ENCODE measurements at regions not wholly inside any gene's neighbourhood (a gene's known extent, or its start where the extent isn't known, plus 50 kb on each side); places are given as distances from the start of the nearest gene placed in this dataset.
"Not testable (repeated sequence)": the region's sequence is repeated elsewhere in the genome, so short reads cannot be mapped to it uniquely, and the experiment has no call there.

DNA sequence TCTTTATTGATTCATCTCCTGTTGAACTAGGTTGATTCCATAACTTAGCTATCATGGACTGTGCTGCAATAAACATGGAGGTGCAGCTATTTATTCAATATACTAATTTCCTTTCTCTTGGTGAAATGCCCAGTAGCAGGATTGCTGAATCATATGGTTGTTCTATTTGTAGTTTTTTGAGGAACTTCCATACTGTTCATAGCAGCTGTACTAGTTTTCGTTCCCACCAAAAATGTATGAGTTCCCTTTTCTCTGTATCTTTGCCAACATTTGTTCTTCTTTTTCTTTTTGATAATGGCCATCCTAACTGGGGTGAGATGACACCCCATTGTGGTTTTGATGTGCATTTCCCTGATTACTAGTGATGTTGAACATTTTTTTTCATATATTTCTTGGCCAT lies 87.2 kb upstream of the NAV2 start:
- Histone ChIP-seq H3K27ac (ENCODE audit: low read length) (no peak overlapping the region), H3K36me3 (ENCODE audit: insufficient read depth, low read depth, low read length) (no peaks in the 10 kb centered on the region), H3K4me3 (ENCODE audit: low read length) (no peak overlapping the region), H3K9ac (ENCODE audit: low read depth, low read length) (no peak overlapping the region), H3K9me3 (ENCODE audit: insufficient read depth, low read depth, low read length) (peaks cover 12% of the 10 kb centered on the region; the same call in 1 of the 2 replicates), H3K4me1 (ENCODE audit: insufficient read depth, low read length) (no peaks in the 10 kb centered on the region), H3K27me3 (ENCODE audit: insufficient read depth, low read length) (no peaks in the 10 kb centered on the region)

DNA sequence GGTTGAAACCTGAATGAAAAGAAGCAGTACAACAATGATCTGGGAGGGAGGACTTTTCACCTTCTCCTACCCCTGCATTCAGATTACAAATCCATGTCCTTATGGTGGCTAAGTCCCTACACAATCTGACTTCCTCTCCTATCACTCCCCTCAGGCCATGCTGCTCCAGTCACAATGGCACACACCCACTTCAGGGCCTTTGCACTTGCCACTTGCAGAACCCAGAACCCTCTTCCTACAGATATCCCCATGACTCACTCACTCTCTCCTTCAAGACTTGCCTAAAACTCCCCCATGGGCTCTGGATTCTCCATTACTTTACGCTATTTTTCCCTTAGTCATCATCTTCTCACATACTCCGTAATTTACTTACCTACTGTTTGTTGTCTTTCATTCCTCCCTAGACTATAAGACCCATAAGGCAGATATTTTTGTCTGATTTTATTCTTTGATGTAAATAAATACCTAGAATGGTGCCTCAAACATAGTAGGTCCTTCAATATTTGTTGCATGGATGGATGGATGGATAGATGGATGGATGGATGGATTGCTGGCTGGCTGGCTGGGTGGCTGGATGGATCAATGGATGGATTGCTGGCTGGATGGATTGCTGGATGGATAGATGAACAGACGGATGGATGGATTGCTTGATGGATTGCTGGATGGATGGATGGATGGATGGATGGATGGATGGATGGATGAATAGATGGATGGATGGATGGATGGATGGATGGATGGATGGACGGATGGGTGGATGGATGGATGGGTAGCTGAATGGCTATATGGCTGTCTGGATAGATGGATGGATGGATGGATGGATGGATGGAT lies 94.7 kb upstream of the NAV2 start:
- Histone ChIP-seq H3K36me3 (ENCODE audit: insufficient read depth, low read depth, low read length) (no peaks in the 10 kb centered on the region), H3K9me3 (ENCODE audit: insufficient read depth, low read depth, low read length) (peaks cover 8% of the 10 kb centered on the region; the same call in 1 of the 2 replicates), H3K9ac (ENCODE audit: low read depth, low read length) (no peak overlapping the region), H3K4me3 (ENCODE audit: low read length) (no peak overlapping the region), H3K4me1 (ENCODE audit: insufficient read depth, low read length) (no peaks in the 10 kb centered on the region), H3K27ac (ENCODE audit: low read length) (no peak overlapping the region), H3K27me3 (ENCODE audit: insufficient read depth, low read length) (no peaks in the 10 kb centered on the region)

GRCh38 chr11:19615341-19616183 lies 97.1 kb upstream of the NAV2 start:
- Histone ChIP-seq H3K4me3 (ENCODE audit: low read length) (no peak overlapping the region), H3K9me3 (ENCODE audit: insufficient read depth, low read depth, low read length) (peaks cover 15% of the 10 kb centered on the region), H3K4me1 (ENCODE audit: insufficient read depth, low read length) (no peaks in the 10 kb centered on the region), H3K27ac (ENCODE audit: low read length) (no peak overlapping the region), H3K36me3 (ENCODE audit: insufficient read depth, low read depth, low read length) (no peaks in the 10 kb centered on the region), H3K9ac (ENCODE audit: low read depth, low read length) (no peak overlapping the region), H3K27me3 (ENCODE audit: insufficient read depth, low read length) (no peaks in the 10 kb centered on the region)

GRCh38 chr11:19614370-19614940 lies 98.2 kb upstream of the NAV2 start:
- no peaks in the 10 kb centered on the region for H3K4me1 ChIP-seq (ENCODE audit: insufficient read depth, low read length)
- H3K4me3 ChIP-seq (ENCODE audit: low read length) = no peak overlapping the region
- no peak overlapping the region for H3K9ac ChIP-seq (ENCODE audit: low read depth, low read length)
- no peaks in the 10 kb centered on the region; the same call in 1 of the 2 replicates for H3K27me3 ChIP-seq (ENCODE audit: insufficient read depth, low read length)
- no peak overlapping the region for H3K27ac ChIP-seq (ENCODE audit: low read length)
- no peaks in the 10 kb centered on the region for H3K36me3 ChIP-seq (ENCODE audit: insufficient read depth, low read depth, low read length)
- H3K9me3 ChIP-seq (ENCODE audit: insufficient read depth, low read depth, low read length) = peaks cover 15% of the 10 kb centered on the region

GRCh38 chr11:19612025-19612424 lies 100.6 kb upstream of the NAV2 start:
- H3K27ac ChIP-seq (ENCODE audit: low read length); H3K4me1 ChIP-seq (ENCODE audit: insufficient read depth, low read length); H3K27me3 ChIP-seq (ENCODE audit: insufficient read depth, low read length); H3K4me3 ChIP-seq (ENCODE audit: low read length); H3K9ac ChIP-seq (ENCODE audit: low read depth, low read length); H3K36me3 ChIP-seq (ENCODE audit: insufficient read depth, low read depth, low read length): not testable (repeated sequence)
- peaks cover 15% of the 10 kb centered on the region for H3K9me3 ChIP-seq (ENCODE audit: insufficient read depth, low read depth, low read length)

GRCh38 chr11:19607656-19608360 lies 104.8 kb upstream of the NAV2 start:
- H3K27ac ChIP-seq (ENCODE audit: low read length) = no peak overlapping the region
- peaks cover 6% of the 10 kb centered on the region for H3K9me3 ChIP-seq (ENCODE audit: insufficient read depth, low read depth, low read length)
- H3K27me3 ChIP-seq (ENCODE audit: insufficient read depth, low read length) = no peaks in the 10 kb centered on the region; the same call in 1 of the 2 replicates
- H3K4me1 ChIP-seq (ENCODE audit: insufficient read depth, low read length) = no peaks in the 10 kb centered on the region
- no peak overlapping the region for H3K9ac ChIP-seq (ENCODE audit: low read depth, low read length)
- no peaks in the 10 kb centered on the region for H3K36me3 ChIP-seq (ENCODE audit: insufficient read depth, low read depth, low read length)
- no peak overlapping the region for H3K4me3 ChIP-seq (ENCODE audit: low read length)

- no peaks in the 10 kb centered on the region; the same call in 1 of the 2 replicates for H3K27me3 ChIP-seq (ENCODE audit: insufficient read depth, low read length)
- peaks cover 6% of the 10 kb centered on the region for H3K9me3 ChIP-seq (ENCODE audit: insufficient read depth, low read depth, low read length)
- H3K4me1 ChIP-seq (ENCODE audit: insufficient read depth, low read length) = no peaks in the 10 kb centered on the region
- no peaks in the 10 kb centered on the region for H3K36me3 ChIP-seq (ENCODE audit: insufficient read depth, low read depth, low read length)
- no peak overlapping the region for H3K9ac ChIP-seq (ENCODE audit: low read depth, low read length)
- H3K4me3 ChIP-seq (ENCODE audit: low read length) = no peak overlapping the region
- H3K27ac ChIP-seq (ENCODE audit: low read length) = no peak overlapping the region
These were observed 105.6 kb upstream of the NAV2 start for GRCh38 chr11:19606856-19607655.

DNA sequence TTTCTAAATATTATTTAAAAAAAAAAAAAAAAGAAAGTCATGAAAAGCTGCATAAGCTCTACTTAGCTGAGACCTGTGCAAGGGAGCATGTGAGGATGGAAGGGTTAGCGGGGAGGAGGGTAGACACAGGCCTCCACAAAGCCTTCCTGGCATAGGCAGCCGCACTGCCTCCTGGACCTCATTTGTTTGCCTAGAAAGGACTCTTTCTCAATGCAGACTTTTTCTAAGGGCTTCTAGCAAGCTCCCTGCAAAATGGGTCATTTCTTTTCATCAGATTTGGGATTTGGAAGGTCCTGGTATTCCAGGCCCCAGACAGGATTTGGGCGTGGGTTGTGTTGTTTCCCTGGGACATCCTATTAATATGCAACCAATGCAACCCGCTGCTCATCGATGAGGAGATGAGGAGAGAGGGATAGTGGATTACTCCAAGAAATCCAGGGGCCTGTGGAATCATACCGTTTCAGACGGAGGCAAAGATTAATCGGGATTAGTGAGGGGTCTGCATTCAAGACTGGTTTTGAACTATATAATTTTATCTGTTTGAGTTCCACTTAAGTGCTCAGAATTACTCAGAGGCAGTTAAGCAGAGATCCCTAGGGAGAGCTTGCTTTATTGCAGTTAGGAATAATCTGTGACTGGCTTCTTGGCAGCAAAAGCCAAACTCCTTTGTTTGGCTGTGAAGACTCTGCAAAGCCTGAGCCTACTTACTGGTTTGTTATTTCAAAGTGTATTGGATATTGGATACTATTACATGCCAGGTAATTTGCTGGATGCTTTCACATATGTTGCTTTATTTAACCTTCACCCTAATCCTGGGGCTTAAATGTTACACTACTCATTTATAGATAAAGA lies 106.9 kb upstream of the NAV2 start:
- no peak overlapping the region for H3K4me3 ChIP-seq (ENCODE audit: low read length)
- no peak overlapping the region for H3K9ac ChIP-seq (ENCODE audit: low read depth, low read length)
- H3K27me3 ChIP-seq (ENCODE audit: insufficient read depth, low read length) = no peaks in the 10 kb centered on the region; the same call in 1 of the 2 replicates
- no peaks in the 10 kb centered on the region for H3K4me1 ChIP-seq (ENCODE audit: insufficient read depth, low read length)
- H3K9me3 ChIP-seq (ENCODE audit: insufficient read depth, low read depth, low read length) = no peaks in the 10 kb centered on the region
- no peaks in the 10 kb centered on the region for H3K36me3 ChIP-seq (ENCODE audit: insufficient read depth, low read depth, low read length)
- no peak overlapping the region for H3K27ac ChIP-seq (ENCODE audit: low read length)

- H3K27ac ChIP-seq (ENCODE audit: low read length) = no peak overlapping the region
- no peak overlapping the region for H3K9ac ChIP-seq (ENCODE audit: low read depth, low read length)
- H3K9me3 ChIP-seq (ENCODE audit: insufficient read depth, low read depth, low read length) = no peaks in the 10 kb centered on the region
- no peaks in the 10 kb centered on the region for H3K4me1 ChIP-seq (ENCODE audit: insufficient read depth, low read length)
- no peak overlapping the region for H3K4me3 ChIP-seq (ENCODE audit: low read length)
- no peaks in the 10 kb centered on the region for H3K27me3 ChIP-seq (ENCODE audit: insufficient read depth, low read length)
- H3K36me3 ChIP-seq (ENCODE audit: insufficient read depth, low read depth, low read length) = no peaks in the 10 kb centered on the region
These were observed 107.8 kb upstream of the NAV2 start for GRCh38 chr11:19604679-19605375.

- Histone ChIP-seq H3K4me1 (ENCODE audit: insufficient read depth, low read length) (no peaks in the 10 kb centered on the region), H3K9me3 (ENCODE audit: insufficient read depth, low read depth, low read length) (no peaks in the 10 kb centered on the region), H3K27ac (ENCODE audit: low read length) (no peak overlapping the region), H3K36me3 (ENCODE audit: insufficient read depth, low read depth, low read length) (no peaks in the 10 kb centered on the region), H3K27me3 (ENCODE audit: insufficient read depth, low read length) (no peaks in the 10 kb centered on the region), H3K9ac (ENCODE audit: low read depth, low read length) (no peak overlapping the region), H3K4me3 (ENCODE audit: low read length) (no peak overlapping the region)
These were observed 108.9 kb upstream of the NAV2 start for GRCh38 chr11:19603771-19604170.

Data from iPS-20b (cell line).